Brain microvascular endothelial cell (primary cell): ENCODE measurements at regions not wholly inside any gene's neighbourhood (a gene's known extent, or its start where the extent isn't known, plus 50 kb on each side); places are given as distances from the start of the nearest gene placed in this dataset.
"Not testable (repeated sequence)": the region's sequence is repeated elsewhere in the genome, so short reads cannot be mapped to it uniquely, and the experiment has no call there.

Source experiments
- DNase-seq: peaks from one replicate; pipeline ENCODE4 v3.0.0-alpha.2; 2020
- H3K27ac ChIP-seq: fragments of 250-450 bp; sonication (Bioruptor Pico); 2 replicates; pipeline ENCODE4 v1.5.1; 2020; ENCODE audit warnings: mild to moderate bottlenecking, moderate library complexity
- H3K27me3 ChIP-seq: fragments of 250-450 bp; sonication (Bioruptor Pico); replicated peaks from 2 replicates; pipeline ENCODE4 v1.5.1; 2020; ENCODE audit warnings: mild to moderate bottlenecking
- H3K36me3 ChIP-seq: fragments of 250-450 bp; sonication (Bioruptor Pico); replicated peaks from 2 replicates; pipeline ENCODE4 v1.5.1; 2020; ENCODE audit warnings: mild to moderate bottlenecking
- H3K4me3 ChIP-seq: 2 replicates; pipeline ENCODE4 v1.5.1; 2011; ENCODE audit warnings: low read depth, mild to moderate bottlenecking, control low read depth, low read length, moderate library complexity
- in situ Hi-C: cut with HindIII; loops from 2 replicates; pipeline ENCODE4 v1.10.0; 2017; ENCODE audit warnings: low sequenced_read_pairs, low pct_ligation_motif_present
- TF ChIP-seq, protein P1 (sequence below): IDR thresholded peaks from 2 replicates; pipeline ENCODE4 v1.5.1; 2011; ENCODE audit warnings: low read depth, mild to moderate bottlenecking, moderate library complexity, low read length, control low read depth, inconsistent platforms; ENCODE audit errors: missing control alignments

GRCh38 chr18:59848002-59848401 lies 51.8 kb upstream of the PMAIP1 start:
- H3K36me3 ChIP-seq, result no peaks in the 10 kb centered on the region
- no peak overlapping the region for H3K27ac ChIP-seq
- no peak for DNase-seq
- in situ Hi-C loops, result no loop called here
- TF ChIP-seq, protein P1, sequence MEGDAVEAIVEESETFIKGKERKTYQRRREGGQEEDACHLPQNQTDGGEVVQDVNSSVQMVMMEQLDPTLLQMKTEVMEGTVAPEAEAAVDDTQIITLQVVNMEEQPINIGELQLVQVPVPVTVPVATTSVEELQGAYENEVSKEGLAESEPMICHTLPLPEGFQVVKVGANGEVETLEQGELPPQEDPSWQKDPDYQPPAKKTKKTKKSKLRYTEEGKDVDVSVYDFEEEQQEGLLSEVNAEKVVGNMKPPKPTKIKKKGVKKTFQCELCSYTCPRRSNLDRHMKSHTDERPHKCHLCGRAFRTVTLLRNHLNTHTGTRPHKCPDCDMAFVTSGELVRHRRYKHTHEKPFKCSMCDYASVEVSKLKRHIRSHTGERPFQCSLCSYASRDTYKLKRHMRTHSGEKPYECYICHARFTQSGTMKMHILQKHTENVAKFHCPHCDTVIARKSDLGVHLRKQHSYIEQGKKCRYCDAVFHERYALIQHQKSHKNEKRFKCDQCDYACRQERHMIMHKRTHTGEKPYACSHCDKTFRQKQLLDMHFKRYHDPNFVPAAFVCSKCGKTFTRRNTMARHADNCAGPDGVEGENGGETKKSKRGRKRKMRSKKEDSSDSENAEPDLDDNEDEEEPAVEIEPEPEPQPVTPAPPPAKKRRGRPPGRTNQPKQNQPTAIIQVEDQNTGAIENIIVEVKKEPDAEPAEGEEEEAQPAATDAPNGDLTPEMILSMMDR, result no peak
- H3K4me3 ChIP-seq, result no peak overlapping the region
- H3K27me3 ChIP-seq, result no peaks in the 10 kb centered on the region

GRCh38 chr18:59847491-59847846 lies 52.3 kb upstream of the PMAIP1 start:
- H3K4me3 ChIP-seq, DNase-seq, H3K36me3 ChIP-seq, in situ Hi-C loops, H3K27me3 ChIP-seq, H3K27ac ChIP-seq: not testable (repeated sequence)

GRCh38 chr18:59846814-59847490 lies 52.8 kb upstream of the PMAIP1 start:
- no peaks in the 10 kb centered on the region for H3K36me3 ChIP-seq
- TF ChIP-seq, protein P1, result no peak
- DNase-seq, result peak; percentile 36
- in situ Hi-C loops, result no loop called here
- H3K27ac ChIP-seq, result no peak overlapping the region
- H3K27me3 ChIP-seq, result no peaks in the 10 kb centered on the region
- H3K4me3 ChIP-seq, result no peak overlapping the region

DNA sequence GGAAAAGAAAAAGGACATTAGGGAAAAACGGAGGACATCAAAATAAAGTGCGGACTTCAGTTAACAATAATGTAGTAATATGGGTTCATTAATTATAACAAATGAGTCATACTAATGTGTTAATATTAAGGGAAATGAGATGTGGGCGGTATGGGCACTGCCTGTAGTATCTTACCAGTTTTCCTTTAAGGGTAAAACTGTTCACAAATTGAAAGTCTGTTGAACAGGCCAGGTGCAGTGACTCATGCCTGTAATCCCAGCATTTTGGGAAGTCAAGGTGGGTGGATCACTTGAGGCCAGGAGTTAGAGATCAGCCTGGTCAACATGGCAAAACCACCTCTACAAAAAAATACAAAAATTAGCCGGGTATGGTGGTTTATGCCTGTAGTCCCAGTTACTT lies 56.8 kb upstream of the PMAIP1 start:
- TF ChIP-seq, protein P1, result no peak
- Histone ChIP-seq H3K27ac (no peak overlapping the region), H3K27me3 (no peaks in the 10 kb centered on the region), H3K36me3 (no peaks in the 10 kb centered on the region), H3K4me3 (no peak overlapping the region)
- no peak for DNase-seq
- in situ Hi-C loops, result no loop called here

DNA sequence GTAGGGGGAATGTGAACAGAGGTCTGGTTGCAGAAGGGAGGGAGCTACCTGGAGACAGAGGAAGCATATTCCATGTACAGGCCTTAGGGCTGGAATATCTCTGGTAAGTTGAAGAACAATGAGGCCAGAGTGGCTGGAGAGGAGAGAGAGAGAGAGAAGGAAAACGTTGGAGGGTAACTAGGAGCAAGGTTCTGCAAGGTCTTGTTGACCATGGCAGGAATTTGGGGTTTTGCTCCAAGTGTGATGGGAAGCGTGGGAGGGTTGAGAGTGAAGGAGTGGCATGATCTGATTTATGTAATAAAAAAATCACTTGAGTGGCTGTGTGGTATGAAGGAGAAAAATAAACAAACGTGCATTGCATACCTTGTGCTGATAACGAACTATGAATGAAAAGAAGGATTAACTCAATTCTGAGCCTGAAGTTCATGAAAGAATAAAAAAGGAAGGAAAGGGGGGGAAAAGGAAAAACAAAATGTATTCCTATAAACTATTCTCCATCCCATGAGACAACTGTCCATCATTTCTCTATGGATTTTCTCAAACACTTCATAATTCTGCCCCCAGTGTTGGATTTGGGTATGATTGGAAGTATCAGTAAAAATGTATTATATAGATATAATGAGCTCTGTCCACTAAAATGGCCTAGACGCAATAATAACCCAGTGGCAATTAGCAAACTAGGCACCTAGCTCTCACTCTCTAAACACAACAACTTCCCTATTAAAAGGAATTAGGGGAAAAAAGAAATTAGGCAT lies 59.7 kb upstream of the PMAIP1 start:
- DNase-seq, result no peak
- H3K36me3 ChIP-seq, result no peaks in the 10 kb centered on the region
- TF ChIP-seq, protein P1, result peak; percentile 15
- in situ Hi-C loops, result no loop called here
- H3K27ac ChIP-seq, result no peak overlapping the region
- H3K27me3 ChIP-seq, result no peaks in the 10 kb centered on the region
- no peak overlapping the region for H3K4me3 ChIP-seq

DNA sequence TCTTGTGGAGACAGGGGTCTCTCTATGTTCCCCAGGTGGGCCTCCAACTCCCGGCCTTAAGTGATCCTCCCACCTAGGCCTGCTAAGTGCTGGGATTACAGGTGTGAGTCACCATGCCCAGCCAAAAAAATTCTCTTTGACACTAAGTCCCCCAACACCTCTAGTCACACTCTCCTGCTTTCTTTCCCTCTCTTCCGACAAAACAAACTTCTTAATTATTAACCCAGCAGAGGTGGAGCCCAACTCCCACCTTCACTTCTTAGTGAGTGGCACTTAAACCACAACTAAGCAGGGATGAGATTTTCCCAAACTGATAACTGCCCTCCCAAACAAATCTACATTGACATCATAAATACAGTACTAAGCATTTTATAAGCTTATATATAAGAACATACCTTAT lies 60.5 kb upstream of the PMAIP1 start:
- Histone ChIP-seq H3K27ac (no peak overlapping the region), H3K36me3 (no peaks in the 10 kb centered on the region), H3K4me3 (no peak overlapping the region), H3K27me3 (no peaks in the 10 kb centered on the region)
- DNase-seq, result no peak
- in situ Hi-C loops, result no loop called here
- TF ChIP-seq, protein P1, result no peak
